Renal cortical epithelial cell (primary cell): ENCODE measurements at regions not wholly inside any gene's neighbourhood (a gene's known extent, or its start where the extent isn't known, plus 50 kb on each side); places are given as distances from the start of the nearest gene placed in this dataset.
A peak's percentile ranks its signal among the peaks of the same experiment; 100 is the strongest.

ENCODE experiments used
- DNase-seq: peaks from one replicate; pipeline ENCODE4 v3.0.0-alpha.2; 2011; ENCODE audit warnings: low read depth

DNA sequence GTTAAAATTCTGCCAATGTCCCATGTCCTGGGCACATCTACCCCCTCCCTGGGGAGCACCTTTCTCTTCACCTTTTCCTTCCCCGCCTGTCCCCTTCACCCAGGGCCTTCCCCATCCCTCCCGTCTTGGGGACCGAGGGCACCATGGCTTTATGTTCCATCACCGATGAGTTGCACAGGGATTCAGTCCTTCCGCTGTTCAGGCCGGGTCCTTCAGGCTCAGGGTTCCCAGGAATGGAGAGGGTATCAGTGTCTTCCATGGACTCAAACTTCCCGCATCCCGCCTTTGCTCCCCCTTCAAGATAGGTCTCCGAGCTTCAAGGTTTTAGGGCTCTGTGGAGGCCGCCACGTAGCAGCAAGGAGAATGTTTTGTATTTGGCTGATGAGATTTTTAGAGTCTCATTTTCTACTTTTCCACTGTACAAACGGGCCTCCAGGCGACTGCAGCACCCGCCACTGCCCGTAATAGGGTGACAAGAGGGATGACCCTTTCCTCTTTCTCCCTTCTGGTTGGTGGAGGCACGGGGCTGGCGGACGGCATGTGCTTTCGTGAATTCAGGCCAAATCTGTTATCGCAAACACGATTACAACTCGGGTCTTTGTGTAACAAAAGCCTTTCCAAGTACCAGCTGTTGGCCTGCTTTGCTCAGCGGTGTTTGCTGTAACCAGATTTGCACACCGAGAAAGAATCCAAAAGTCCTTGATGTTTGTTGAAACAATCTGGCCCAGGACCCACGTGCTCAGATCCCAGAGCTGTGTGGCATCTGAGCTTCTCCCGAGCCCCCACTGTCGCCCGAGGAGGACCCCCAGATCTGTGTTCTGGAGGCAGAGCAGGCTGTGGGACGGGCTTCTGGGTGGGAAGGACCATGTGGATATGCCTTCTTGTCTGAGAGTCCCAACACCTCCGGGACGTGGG lies 236.3 kb downstream of the SEC14L1 start:
- no peak for DNase-seq

DNA sequence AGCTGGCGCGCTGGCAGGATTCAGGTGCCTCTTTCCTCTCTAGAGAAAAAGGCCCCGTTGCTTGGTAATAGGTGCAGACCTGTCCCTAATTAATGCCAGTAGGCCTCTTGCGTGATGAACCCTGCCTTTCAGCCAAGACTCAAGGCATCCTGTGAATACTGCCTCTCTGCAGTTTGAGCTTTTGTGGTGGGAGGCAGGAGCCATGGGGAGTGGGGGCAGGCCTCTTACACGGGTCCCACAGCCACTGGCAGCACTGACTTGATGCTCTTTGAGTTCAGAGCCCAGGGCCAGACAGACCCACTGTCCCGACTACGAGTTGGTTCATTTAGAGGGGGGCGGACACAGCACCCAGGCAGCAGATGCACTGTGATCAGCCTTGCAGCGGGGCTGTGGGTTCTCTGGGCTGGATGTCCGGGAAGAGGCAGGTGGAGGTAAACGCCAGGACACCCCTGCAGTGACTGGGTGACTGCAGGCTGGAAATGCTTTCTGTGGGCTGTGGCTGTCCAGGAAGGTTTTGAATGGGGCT lies 237.0 kb downstream of the SEC14L1 start:
- no peak for DNase-seq

DNA sequence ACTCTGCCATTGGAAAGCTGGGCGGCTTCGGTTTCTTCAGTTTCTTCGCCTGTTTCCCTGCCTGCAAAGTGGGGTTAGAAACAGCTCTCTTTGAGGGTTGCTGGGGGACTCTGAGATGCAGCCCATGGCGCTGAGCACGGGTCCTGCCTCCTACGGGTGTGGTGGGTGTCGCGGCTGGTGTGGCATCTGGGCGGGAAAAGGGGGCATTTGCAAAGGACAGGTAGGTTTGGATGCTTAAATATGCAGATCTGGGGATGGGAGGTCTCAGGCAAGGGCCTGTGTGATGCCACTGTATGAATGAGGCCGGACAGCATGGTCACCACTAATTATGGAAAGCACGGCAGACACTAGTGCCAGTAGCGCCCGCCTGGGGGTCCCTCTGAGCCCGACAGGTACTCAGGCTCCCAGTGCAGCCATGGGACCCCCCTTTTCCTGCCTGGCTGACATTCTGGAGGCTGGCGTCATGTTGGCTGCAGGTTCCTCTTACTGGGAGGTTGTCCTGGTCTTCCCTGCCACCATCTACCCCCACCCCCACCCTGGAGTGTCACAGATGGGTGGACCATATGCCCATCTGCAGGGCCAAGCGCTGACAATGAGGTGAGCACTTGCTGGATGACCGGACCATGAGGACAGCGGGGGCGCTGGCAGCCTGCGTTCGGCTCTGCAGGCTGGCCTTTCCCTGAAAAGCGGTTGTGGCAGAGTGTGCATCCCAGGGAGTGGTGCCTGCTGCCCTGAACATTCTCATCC lies 237.7 kb downstream of the SEC14L1 start:
- DNase-seq: no peak

DNA sequence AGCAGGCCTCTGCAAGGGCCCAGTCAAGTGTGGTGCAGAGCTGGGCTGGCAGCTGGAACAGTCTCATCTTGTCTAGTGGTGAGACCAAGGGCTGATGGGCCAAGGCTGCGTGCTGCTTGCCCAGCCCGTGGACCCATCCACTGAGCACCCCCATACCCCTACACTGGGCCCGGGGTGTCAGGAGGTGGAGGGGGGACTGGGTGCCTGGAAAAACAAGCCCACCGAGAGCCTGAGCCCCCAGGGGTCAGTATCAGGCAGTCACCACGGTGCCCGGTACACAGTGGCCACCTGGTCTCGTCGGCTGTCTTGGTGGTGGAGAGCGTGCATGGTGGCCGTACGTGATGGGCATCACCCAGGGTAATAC lies 238.3 kb downstream of the SEC14L1 start:
- no peak for DNase-seq

DNA sequence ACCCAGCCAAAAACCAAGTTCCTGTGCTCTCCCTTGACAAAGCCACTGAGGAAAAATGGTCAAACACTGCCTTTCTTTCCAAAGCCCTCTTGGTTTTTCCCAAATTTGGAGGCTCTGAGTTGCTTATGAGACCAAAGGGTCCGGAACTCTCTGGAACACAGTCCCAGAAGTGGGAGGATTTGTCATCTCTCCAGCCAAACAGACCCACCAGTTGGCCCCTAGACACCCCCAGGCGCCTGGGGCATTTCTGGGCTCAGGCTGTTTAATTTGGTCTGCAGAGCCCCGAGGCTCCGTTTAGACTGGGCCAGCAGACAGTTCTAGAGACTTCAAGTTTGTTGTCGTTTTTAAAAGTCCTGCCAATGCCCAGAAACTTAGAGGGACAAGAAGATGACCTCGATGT lies 239.1 kb downstream of the SEC14L1 start:
- no peak for DNase-seq

DNA sequence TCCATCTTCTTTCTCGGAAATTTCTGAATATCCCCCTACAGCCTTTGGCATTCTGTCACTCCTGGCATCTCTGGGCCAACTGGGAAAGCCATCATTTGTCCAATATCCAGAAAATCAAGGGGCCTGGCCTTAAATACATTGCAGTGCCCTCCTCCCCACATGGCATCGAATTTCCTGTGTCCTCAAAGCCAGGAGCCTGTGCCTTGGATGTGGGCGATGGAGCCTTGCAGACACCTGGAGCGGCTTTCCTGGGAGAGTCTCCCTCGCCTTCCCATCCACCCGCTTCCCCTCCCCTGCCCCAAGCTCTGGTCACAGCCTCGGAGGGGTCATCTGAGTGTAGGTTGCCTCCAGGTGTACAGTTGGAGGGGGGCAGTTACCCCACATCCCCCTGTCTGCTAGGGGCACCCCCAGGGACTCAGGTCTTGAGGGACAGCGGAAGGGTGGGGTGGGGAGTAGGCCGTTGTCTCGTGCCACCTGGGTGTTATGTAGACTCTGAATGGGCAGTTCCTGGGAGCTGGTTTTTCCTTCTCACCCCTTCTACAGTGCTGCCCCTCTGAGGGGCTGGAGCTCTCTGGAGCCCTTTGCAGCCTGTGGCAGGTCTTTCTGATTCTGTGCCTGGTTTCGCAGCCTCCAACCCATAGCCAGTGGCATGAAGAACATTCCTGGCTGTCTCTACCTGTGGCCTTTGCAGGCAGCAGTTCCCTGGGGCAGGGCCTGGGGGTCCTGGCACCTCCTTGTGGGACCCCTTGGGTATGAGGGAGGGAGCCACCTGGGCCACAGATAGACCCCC lies 239.8 kb downstream of the SEC14L1 start:
- DNase-seq: no peak

DNA sequence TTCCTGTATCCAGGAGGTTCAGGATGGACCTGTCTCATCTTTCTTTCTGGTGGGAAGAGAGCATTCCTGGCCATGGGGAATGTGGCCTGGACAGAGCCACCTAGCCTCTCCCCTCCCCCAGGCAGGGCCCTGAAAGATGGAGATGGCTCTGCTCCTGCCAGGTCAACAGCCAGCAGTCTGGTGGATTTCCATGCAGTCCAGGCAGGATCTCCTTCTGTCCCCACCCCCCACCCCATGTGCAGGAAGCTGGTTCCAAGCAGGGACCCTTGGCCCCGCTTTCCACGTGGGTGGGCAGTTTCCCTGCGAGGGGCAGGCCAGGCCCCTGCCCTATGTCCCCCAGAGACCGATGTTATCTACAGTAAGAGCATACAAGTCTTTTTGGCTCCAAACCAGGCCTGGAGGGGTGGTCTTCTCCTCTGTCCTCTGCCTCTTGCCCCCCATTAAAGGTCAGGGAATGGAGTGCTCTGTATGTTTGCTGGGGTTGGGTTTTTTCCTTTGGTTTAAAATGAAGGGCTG lies 240.5 kb downstream of the SEC14L1 start:
- no peak for DNase-seq

DNA sequence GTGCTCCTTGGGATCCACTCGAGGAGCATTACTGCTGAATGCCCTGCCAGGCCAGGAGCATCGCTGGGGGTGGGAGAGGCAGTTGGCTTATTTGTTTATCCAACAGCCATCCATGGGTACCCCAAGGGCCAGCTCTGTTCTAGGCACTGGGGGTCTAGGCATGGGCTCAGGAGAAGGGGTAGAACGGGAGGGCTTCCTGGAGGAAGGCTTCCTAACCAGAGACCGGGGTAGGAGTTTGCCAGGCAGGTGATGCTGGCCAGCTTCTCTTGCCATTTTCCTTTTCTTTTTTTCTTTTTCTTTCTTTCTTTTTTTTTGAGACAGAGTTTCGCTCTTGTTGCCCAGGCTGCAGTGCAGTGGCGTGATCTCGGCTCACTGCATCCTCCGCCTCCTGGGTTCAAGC lies 241.0 kb downstream of the SEC14L1 start:
- DNase-seq: no peak

DNA sequence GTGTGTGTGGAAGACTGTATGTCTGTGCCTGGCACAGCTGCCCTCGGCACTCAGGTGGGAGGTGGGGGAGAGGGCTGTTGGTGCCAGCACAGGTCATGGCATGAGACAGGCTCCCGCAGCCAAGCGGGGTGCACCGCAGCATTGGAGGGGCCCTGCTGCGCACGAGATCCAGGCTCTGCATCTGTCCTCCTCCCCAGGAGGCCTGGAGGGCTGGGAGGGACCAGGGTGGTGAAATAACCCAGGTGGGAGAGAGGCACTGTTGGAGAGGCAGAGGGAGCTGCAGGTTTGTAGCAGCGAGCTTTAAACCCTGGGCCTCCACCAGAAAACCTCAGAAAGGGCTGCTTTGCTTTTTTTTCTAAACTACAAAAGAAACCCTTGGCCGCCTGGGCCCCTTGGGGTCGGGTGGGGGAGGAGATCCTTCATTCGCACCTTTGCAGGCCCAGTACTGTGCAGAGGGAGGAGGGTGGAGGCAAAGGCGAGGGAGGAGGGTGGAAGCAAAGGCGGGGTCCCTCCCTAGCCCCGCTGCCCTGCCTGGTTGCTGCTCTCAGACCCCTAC lies 241.7 kb downstream of the SEC14L1 start:
- no peak for DNase-seq

DNA sequence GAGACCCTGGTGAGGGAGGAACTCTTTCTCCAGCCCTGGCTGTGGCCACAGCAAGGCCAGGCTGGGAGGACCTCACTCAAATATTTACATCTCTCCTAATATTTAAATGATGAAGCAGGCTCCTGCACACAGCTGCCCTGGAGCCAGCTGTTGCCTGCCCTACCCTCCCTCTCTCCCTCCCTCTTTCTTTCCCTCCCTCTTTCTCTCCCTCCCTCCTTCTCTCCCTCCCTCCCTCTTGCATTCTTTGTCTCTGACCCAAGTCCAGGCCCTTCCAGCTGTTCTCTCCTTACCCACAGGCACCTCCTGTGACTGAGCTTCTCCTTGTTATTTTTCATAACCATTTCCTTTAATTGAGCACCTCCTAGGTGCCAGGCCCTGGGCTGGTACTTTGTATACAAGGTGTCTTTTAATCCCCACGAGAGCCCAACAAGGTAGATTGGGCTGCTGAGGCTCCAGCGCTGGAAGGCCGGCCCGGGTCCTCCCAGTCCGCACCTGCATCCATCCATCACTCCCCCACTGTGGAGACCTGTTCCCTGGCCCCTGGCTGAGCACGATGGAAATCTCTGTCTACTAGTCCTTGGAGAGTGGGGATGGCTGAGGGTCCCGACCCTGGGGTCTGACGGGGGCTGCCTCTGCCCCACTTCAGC lies 242.3 kb downstream of the SEC14L1 start:
- DNase-seq: no peak

DNA sequence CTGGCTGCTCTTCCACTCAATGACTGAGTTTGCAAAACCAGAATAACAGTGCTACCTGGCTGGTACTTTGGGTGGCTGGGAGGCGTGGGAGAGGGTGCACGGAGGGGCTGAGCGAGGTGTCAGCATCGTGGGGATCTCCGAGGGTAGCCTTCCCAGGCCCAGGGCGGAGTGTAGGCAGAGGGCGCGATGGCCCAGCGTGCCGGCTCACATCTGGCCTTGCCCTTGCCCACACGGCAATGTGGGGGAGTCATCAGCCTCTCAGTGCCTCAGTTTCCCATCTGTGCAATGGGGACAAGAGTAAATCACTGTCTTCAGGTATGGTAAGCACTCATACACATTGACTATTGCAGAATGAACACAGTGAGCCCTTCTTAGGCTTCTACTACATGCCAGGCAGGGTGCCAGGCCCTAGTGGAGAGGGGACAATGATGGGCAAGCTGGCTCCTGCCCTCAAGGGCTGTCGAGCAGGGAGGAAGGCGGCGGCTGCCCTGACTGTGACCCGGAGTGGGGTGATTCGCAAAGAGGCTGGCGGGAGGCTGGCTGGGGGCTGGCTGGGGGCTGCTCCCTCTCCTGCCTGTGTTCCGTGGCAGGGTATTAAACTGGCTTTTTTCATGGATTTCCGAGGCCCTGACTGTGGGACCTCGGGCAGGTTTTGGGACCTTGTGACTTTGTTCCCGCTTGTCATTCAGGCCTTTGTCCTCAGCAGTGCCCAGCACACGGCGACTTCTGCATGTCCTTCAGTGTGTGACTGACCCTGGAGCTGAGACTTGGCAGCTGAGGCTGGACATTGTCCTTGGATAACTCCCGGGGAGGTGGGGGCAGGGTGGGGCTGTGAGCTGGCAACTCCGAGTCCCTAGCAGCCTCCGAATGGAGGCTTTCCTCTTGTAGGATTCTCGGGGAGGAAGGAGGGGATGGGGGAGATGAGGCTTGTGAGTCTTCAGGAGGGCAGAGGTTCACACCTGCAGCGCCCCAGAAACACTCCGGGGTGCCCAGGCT lies 243.1 kb downstream of the SEC14L1 start:
- DNase-seq: no peak

DNA sequence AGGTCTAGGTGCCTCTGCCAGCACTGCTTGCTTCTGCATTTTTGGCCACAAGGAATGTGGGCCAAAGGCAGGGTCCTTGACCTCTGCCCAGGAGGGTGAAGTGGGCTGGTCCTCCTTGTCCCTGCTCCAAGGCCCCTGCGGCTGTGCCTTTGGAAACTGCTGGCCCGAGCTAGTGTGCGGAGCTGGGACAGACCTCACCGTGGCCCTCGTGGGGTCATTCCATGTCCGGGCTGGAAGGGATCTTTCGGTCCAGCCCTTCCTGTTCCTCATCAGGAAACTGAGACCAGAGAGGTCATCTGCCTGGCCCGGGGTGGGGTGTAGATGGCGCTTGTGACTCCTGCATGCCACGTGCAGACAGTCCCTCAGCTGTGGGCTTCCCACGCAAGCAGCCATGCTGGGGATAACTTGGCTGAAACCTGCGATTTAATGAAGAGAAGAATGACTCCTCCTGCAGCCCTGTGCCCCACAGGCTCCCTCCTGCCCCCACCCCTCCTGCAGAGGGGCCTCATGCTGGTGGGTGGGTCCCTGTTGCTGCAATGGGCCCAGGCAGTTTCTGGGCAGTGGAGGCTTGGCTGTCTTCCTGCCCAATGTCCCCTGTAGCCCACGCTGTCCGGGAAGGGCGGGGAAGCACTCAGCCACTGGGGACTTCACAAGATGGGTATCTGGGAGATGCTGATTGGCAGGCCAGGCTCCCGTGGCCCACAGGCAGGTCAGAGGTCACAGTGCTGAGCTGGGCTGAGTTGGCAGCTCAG lies 245.2 kb downstream of the SEC14L1 start:
- peak; percentile 65 for DNase-seq

DNA sequence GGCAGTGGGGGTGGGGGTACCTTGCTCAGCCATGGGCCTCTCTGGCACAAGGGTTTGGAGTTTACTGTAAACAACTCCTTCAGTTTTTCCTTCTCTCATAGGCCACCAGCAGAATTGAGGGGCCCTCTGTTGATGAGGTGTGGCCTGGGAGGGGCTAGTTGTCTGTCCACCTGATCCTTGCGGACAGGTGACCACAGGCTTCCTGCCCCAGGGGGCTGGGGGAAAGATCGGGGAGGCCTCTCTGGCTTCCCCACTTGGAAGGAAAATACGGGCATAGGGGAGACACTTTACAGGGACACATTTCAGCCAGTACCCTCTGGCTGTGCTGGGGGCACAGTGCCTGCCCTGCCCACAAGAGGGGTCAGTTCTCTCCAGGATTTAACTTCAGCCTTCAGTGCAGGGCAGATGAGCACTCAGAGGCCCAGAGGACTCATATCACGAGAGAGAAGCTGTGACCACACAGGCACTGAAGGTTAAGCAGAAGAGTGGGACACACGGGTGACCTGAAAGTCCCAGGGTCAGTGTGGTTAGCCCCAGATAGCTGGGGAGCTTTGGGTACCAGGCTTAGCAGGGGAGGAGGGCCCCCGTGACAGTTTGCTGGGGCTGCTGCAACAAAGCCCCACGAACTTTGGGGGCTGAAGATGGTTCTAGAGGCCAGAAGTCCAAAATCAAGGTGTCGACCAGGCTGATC lies 245.9 kb downstream of the SEC14L1 start:
- DNase-seq: no peak

DNA sequence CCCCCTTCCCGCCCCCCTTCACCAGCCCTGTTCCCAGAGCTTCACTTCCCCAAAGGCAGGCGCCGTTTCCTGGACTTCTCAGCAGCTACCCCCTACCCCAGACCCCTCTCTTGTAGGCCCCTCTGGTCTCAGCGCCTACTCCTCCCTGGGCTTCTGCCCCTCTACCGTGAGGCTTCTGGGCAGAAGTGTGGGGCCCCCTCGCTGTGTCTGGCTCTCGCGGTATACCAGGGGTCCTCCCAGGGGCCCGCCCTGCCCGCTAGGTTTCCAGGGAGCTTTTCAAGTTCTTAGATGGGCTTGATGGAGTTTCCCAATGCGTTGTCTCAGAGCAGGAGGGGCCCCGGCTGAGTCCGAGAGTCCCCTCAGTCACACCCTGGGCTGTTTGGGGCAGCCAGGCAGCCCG lies 247.1 kb downstream of the SEC14L1 start:
- DNase-seq: no peak

DNA sequence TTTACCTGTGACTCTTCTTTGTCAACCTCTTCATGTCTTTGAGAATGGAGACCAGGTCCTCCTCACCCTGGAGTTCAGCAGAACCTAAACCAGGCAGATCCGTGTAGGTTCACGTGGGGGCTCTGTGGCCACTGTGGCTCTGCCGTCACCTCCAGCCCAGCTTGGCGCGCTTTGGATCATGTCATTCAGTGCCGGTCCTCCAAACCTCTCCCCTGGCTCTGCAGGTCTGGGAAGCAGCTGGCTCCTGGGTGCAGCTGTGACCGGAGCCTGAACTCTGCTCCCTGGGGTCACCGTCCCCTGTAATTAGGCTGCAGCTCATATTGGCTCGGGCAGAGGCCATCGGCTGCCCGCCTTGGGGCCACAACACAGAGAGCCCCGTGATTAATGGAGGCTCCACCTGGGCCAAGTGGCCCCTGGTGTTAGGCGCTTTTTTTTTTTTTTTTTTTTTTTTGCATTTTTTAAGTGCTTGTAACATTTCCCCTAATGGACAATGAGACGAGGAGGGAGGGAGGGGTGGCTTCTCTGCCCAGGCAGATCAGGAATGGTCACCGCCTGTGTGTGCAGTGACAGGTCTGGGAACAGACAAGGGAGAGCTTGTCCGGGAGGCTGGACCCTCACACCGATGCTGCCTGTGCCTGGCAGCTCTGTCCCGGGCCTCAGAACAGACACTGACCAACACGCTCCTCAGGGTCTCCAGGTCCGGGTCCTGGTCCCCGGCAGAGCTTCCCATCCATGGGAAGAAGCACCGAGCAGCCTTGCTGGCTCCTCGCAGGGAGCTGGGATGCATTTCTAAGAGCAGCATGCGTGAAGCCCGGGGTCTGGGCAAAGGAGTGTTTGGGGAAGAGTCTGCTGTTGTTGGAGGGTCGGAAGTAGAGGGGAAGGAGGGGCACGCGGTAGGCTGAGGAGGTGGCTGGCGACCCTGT lies 247.9 kb downstream of the SEC14L1 start:
- DNase-seq: no peak

DNA sequence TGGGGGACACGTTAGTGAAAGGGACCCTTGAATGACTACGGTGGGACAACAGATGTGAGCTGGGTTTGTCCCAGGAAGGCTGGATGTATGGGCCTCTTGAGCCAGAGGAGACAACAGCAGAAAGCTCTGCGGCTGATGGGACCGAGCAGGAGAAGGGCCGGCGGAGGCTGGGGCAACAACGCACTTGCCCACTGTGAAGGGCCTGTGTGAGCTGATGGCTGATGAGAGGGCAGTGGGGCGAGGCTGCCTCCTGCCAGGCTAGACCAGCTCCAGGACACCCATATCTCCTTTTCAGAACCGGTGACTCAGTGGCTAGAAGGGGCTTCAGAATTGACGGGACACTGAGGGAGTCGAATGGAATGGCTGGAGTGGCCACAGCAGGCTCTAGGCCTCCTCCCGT lies 250.1 kb downstream of the SEC14L1 start:
- DNase-seq: no peak

DNA sequence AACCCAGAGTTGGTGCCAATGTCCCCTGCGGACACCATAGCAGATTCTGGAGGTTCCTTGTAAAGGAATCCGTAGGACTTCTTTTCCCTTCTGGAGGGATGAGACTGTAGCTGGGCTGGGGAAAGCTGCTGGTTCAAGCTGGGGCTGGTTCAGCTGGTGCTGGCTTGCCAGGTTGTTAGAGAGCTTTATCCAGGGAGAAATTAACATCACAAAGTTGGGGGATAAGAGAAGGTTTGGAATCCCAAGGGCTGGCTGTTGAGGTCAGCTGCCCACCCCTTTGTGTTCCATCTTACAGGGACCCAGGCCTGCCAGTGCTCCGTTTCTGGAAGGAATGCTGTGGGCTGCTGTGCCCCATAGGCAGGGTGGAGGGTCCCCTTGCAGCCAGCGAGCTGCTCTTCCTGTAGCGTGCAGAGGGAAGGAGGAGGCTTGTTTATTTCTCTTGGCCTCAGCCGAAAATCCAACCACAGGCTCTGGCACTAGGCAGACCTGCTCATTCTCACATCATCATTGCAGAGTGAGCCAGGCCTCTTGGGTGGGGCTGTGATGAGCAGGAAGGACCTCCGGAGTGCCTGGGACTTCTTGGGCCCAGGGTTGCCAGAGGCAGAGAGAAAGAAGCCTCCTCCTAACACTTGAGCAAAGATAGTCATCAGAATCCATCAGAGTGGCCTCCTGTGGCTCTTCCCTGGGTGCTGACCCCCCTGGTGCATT lies 251.1 kb downstream of the SEC14L1 start:
- DNase-seq: peak; percentile 33
